Hippocampal formation (tissue), 2 donors: ENCODE measurements at regions not wholly inside any gene's neighbourhood (a gene's known extent, or its start where the extent isn't known, plus 50 kb on each side); places are given as distances from the start of the nearest gene placed in this dataset.

Experiments
- DNase-seq, 2 donors: peaks; one replicate each; lab custom pipeline; 2025; lab: John Stamatoyannopoulos, UW

DNA sequence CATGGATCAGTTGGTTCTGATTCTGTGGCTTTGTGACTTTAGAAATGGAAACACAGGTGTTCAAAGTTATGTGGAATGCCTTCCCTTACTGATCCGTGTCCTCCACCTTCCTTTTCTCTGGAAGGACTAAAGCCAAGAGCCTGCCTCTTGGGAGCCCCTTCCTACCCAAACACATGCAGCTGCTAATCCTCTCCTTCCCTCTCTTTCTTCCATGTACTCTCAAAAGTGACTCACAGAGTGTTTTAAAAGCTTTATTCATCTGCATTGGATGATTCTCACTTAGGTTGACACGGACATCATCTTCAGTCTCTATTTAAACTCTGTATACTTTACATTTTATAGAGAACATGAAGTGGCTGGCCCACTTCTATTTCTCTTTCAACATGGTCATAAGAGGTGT is 856.5 kb upstream of the ARPP21 start:
- DNase-seq = no peak

DNA sequence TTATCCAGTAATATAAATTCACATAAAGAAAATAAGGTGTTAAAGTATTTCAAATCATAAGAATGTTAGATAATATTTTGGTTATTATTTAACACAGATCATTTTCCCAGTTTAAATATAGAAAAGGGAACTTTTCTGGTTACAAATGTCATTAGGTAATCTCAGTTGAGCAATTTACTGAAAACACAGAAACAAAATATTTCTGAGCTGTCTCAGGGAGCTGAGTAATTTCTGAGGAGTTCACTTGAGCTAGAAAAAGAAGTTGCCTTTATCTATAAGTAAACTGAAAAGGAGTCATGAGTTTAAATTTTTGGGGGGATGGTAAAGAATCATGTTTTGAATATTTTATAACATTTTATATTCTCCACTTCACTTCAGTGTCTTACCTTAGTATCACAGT is 855.4 kb upstream of the ARPP21 start:
- DNase-seq = no peak

DNA sequence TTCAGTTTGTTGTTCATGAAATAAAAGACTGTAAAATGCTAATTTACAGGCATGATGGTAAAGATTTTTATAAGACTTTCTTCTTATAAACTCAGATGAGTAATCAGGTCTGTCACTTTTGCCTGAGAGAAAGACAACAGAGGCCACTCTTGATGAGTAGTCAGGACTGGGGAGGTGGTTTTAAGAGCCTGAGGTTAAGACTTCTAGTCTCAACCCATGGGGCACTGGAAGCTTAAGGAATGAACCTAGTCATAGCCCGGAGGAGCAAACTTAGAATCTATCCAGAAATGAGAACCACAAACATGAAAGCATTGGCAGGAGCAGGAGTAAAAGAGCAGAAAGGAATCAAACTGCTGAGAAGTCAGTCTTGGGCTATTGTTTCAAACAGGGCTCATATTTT is 846.3 kb upstream of the ARPP21 start:
- no peak for DNase-seq

DNA sequence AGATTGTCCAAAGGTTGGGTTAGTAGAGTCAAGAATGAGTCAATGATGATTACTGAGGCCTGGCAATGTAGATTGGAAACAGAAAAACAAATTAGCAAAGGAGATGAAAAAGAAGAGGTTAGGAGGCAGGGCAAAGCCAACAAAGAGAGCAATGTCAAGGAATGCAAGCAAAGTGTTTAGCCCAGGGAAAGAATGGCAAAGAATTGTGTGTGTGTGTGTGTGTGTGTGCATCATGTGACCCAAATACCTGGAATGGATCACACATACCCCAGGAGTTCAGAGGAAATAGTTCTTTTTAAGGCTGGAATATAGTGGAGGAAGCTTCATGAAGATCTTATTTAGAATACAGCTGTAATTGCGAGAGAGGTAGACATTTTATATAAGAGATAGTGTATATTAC is 831.7 kb upstream of the ARPP21 start:
- no peak for DNase-seq

DNA sequence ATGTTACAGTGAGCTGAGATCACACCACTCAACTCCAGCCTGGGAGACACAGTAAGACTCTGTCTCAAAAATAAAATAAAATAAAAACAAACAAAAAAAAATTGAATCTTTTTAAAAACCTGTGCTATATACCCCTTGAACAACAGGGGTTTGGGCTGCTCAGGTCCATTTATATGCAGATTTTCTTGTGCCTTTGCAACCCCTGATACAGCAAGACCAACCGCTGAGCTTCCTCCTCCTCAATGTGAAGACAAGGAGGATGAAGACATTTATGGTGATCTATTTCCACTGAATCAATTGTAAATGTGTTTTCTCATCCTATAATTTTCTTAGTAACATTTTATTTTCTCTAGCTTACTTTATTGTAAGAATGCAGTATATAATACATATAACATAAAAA is 831.0 kb upstream of the ARPP21 start:
- no peak for DNase-seq

DNA sequence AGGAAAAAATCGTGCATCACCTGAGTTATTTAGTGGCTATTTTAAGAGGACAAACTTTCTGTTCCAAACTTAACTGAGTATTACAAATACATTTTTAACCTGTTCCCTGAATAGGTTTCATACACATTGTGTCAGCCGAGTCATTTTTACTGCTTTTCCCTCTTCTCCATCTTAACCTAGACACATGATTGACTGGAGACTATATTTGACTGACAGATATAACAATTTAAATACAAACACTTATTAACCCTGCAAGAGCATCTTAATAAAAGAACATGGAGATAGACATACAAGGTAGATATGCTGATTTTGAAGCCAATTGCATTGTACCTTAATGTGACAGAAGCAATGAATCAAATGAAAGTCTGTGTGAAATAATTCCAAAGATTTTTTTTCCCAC is 810.5 kb upstream of the ARPP21 start:
- no peak for DNase-seq

DNA sequence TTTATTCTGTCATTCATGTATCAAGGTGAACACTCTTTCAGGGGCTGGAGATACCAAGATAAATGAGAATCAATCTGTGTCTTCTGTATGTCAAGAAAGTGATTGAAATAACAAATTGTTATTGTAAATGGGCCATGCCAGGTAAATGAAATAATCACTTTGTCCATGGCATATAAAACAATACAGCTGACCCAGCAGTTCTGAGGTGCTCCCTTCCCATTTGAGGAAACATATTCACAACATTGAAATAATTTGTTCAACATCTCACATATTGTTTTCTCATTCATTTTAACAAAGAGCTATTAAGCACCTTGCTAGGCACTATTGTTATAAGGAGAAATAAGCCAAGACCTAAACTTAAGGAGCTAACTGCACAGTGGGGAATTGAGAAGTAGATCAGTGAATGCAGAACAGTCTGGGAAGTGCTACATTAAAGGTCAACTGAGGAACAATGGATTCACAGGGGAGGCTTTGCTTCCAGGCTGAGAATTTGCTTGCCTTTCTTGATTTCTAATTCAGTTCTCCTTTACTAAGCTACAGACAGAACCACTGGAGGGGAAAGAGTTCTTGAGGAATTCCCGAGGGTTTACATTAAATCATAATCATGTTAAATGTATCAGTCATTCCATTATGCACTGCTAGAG is 806.3 kb upstream of the ARPP21 start:
- DNase-seq = no peak

DNA sequence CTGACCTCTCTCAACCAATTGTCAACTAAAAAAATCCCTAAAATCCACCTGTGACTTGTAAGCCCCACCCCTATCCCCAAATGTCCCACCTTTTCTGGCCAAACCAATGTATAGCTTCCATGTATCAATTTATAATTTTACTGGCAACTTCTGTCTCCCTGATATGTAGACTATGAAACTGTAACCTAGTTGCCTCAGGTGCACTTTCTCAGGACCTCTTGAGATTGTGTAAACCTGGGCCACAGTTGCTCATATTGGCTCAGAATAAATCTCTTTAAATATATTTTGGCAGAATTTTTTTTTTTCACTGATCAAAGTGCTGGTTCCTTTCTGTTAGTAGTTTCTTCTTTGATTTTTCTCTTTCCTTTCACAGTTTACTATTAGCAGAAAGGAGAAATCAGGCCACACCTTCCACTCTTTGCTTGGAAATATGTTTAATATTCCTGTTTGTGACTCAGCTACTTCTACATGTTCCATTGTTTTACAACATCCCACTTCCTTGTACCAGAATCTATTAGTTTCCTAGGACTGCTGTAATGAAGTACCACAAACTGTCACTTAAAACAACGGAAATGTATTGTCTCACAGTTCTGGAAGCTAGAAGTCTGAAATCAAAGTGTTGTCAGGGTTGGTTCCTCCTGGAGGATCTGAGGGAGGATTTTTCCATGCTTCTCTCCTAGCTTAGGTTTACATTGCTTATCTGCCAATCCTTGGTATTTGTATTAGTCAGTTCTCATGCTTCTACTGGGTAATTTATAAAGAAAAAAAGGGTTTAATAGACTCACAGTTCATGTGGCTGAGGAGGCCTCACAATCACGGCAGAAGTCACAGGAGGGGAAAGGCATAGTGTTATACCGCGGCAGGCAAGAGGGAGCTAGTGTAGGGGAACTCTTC is 801.2 kb upstream of the ARPP21 start:
- no peak for DNase-seq

DNA sequence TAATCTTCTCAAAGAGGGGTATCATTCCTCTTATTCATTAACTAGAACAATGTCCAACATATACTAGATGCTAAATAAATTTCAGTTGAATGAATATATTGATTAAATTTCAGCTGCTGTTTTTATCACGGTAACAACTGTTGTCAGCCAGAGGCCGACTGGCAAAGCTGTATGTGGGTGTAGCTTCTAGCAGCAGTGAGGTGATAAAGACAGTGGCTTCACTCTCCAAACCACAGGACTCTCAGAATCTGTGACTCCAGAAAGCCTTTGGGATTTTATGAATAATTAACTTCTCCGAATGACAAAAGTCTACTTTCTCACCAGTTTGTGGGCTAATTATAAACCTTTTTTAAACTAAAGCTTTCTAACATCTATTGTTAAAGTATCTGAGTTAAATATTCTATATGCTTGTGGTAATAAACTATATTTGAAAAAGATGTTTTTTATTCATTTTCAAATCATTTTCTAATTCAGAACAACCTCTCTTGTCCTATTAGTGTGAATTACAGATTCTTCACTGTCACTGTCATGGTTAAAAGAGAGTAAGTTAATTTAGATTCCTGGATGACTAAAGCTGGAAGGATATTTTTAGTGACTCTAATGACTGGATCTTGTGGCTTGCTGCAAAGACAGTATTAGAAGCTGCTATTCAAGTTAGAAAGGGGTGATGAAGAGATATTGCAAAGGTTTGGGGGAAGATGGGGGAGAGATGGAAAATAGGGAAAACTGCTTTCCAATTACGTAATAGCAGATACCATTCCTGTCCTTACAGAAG is 796.4 kb upstream of the ARPP21 start:
- no peak for DNase-seq

DNA sequence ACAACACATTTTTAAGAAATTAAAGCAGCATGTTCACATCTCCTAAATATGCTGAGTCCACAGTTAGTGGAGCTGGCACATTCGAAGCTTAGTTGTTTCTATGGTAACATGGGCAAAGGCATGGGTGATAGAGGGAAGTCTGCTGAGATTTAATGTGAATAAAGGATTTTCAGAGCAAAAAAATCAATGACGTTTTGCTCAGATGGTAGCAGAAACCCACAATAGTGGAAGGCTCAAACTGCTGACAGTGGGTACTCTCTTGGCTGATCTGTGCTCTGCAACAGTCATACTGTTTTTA is 795.1 kb upstream of the ARPP21 start:
- no peak for DNase-seq

DNA sequence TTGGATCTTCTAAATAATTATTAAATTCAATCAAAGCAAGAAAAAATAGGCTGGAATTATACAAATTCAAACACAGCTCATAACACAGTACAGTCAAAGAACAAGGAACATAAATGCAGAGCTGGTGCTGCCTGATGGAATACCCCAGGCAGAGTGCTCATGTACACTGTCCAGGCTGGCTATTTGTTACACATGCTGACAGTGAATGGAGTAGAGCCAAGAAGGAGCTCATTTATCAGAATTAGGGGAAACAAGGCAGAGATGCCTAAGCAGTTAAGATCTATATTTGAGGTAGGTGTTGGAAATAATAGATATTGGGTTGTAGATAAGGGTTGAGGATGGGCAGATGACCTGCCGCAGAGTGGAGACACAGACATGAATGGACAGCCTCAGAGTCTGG is 788.2 kb upstream of the ARPP21 start:
- DNase-seq = no peak

DNA sequence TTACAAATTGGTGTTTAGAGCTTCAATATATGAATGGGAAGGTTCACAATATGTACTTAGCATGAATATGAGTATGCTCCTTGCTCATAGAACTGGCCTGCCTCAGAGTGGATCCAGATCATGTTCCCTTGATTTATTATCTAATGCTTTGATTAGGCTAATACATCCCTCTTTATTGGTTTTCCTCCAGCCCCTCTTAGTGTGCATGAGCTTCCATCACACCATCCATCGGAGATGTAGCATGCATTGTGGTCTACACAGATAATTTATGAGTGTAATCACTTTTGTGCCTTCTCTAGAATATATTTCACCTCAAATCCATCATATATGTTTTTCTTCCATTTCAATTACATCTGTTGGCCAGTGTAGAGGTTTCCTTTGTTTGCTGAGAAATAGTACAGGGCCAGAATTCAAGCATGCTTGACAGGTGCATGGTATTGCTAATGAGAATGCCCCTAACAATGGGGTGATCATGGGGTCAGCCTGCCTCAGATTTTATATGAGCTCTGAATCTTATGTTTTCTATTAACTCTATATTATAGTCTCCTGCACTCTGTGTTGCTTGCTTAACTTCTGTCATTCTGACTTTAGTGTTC is 786.4 kb upstream of the ARPP21 start:
- DNase-seq = no peak

DNA sequence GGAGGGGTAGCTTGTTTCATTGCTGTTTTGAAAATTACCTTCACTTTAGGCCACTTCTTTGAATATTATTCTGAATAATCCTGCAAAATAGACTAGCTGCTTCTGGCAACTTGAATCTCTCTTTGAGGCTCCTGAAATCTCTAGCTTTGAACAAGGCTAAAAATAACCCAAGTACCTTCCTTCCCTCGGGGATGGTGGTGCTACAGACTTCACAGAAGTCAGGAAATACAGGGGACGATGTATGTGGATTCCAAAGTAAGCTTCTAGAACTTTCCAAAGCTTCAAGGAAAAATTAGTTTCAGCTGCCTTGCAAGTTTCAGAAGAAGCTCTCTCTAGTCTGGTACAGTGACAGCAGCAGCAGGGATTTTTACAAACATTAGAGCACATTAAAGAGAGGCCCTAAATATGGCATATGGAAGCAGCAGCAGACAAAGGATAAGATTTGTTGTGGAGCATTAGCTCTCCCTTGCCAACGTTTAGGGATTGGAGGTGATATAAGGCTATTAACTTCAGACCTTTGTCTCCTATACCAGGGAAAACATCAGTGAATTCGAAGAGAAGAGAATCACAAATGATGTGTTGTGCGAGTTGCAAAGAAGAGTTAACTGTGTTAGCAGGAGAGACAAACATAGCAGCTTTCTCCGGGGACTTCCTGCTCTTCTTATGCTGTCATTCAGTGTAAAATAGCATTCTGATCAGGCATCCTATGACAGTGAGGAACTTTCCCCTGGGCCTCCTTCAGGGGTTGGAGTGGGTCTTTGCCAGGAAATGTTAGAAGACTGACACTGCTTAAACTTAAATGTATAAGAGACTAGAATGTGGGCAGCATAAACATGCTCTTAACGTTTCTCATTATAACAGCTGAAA is 783.0 kb upstream of the ARPP21 start:
- DNase-seq = no peak

DNA sequence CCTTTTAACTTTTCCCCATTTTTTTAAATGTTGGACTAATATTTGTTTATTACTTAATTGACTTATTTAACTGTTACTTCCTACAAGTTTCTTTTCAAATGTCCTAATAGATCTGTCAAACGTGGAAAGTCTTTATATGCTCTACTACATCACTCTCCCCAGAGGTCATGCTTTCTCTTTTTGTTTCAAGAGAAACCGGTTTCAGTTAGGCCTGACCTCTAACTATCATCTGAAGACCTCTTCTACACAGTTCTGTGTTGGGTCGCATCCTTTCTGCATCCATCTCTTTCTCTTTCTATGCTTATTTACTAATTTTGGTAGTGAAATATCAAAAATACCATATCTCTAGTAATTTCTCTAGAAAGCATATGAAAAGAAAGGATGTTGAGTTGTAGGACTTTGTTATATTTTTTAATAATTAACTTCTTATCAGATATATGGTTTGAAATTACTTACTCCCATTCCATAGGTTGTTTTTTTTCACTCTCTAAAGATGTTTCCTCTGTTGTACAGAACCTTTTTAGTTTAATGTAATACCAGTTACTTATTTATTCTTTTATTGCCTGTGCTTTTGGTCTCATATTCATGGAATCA is 781.2 kb upstream of the ARPP21 start:
- DNase-seq = no peak

DNA sequence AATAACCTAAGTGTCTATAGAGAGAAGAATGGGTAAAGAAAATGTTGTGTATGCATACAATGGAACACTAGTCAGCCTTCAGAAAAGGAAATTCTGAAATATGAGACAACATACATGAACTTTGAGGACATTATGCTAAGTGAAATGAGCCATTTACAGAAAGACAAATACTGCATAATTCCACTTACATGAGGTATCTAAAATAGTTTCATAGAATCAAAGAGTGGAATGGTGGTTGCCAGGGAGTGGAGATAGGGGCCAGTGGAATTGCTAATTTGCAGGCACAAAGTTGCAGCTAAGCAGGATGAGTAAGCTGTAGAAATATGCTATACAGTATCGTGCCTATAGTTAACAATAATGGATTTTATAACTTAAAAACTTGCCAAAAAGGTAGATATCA is 779.6 kb upstream of the ARPP21 start:
- DNase-seq = no peak

DNA sequence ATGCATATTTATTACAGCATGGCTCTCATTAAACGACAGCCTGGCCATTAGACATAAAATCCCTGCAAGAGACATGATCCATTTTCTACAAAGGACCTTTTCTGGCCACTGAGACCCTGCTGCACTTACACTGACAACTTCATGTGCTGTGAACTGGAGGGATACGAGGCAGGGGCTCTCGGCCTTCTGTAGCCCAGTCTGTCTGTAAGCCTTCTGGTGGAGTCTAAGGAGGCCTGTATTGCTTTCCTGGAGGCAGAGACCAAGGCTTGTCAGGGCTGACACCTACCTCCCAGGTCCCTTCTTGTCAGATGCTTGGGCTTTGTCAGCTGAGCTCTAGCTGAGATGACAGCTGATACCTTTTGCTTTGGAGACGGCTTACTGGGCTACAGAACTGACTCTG is 776.9 kb upstream of the ARPP21 start:
- DNase-seq = no peak

DNA sequence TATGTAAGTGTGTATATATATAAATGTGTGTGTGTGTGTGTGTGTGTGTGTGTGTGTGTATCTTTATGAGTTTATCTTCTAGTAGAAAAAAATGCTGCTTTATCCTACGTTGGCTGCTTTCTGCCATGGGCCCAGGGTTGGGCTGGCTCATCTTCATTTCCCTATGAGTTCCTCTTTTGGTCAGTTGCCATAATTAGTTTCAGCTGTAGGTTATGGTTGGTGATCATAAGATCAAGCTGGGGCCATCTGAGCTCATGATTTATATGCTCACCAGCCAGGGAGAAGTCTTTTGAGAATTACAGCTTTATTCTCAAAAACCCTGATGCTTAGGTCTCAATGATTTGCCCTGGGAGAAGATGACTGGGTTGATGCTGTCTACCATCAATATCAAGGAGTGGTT is 775.8 kb upstream of the ARPP21 start:
- DNase-seq = no peak

DNA sequence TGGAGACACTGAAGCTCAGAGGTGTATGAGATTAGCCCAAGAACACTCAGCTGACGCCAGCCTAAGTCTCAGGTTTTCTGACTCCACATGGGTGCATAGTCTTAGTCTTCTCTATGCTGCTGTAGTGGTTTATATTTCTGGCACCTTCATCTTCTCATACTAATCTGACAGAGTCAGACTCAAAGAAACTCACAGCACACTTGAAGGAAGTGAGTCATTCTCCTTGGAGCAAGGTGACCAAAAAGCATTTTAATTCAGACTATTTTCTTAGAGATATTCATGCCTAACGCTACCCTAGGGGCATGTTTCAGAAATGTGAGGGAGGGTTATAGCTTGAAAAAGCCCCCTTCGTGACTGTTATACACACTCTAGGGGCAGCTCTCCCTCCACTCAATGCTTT is 775.3 kb upstream of the ARPP21 start:
- no peak for DNase-seq

DNA sequence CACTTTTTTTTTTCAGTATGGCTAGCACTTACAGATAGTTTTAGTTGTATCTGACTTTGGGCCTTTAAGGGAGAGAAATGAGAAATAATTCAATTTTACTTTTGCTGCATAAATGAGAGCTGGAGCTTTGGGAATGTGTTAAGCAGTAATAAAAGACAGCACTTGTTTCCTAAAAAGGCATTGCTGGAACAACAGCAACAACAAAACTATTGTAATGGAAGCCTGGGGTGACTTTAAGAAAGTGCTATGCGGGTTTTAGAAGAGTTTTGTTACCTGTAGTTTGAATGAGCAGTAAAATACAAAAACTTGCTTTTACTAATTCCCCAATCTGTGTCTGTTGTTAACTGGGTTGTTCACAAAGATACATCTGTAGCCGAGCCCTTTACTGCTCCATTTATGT is 774.0 kb upstream of the ARPP21 start:
- DNase-seq = no peak

DNA sequence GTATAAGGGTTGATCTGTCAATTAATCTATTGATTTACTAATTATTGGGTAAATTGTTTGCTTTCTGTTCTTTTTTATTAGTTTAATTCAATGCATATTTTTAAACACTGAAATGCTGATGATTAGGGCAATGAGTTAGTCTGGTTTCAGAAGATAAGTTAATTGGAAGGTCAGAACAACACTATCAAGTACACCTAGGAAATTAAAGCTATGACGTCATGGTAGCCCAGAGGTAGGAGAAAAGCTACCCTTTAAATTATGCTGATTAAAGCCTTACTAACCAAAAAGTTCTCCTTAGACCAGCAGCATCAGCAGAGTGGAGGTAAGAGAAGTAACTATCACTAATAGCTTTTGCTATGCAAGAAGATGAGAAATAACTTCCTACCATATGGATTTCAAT is 770.4 kb upstream of the ARPP21 start:
- DNase-seq = no peak

DNA sequence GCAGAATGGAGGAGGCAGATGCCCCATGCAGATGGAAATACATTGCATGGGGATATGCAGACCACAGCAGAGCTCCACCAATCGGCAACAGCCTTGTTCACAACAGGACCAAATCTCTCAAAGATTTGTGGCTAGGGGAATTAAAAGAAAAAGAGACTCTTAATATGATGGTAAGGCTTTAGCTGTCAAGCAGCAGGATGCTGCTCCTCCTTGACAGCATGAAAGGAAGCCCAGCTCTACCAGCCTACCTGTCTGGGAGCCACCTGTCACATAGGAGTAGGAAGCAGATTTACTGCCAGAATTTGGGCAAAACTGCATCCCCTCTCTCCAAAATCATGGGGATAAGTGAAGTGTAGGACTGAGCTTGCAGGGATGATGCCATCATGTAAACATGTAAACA is 769.6 kb upstream of the ARPP21 start:
- no peak for DNase-seq
